Prostate gland (tissue), 2 donors: ENCODE measurements at regions not wholly inside any gene's neighbourhood (a gene's known extent, or its start where the extent isn't known, plus 50 kb on each side); places are given as distances from the start of the nearest gene placed in this dataset.

ENCODE experiments used
- POLR2A ChIP-seq: fragments of 450-650 bp; IDR thresholded peaks from one replicate; pipeline ENCODE4 v1.6.1; 2016; ENCODE audit warnings: antibody characterized with exemption, mild to moderate bottlenecking
- TF ChIP-seq, protein P1 (sequence below), 4 experiments: fragments of 200-600 bp in 2 of 4; fragments of 450-650 bp in 2 of 4; sonication (generic) in 2 of 4; IDR thresholded peaks; 1 replicate in 3 of 4; 2 replicates in 1 of 4; pipeline ENCODE4 v1.5.1; 2016 to 2019; ENCODE audit warnings: antibody characterized with exemption in 4 of 4, mild to moderate bottlenecking in 2 of 4, moderate library complexity in 2 of 4

DNA sequence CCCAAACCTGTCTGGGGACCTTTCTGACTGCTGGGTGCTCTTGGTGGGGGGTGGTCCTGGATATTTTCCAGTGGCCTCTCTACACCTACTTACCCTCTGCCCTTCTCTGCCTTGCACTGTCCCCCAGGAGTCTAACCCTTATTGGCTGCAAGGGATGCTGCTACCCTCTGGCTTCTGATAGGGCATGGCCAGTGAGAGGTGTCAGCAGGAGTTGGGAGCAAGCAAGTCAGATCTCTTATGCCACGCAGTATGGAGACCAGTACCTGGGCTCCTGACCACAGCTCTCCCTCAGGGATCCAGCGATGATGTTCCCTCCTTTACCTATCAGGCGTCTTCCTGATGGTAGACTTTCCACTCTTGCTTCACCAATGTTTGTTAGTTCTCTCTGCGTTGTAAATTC is 373.7 kb downstream of the SOCS6 start:
- TF ChIP-seq, protein P1, sequence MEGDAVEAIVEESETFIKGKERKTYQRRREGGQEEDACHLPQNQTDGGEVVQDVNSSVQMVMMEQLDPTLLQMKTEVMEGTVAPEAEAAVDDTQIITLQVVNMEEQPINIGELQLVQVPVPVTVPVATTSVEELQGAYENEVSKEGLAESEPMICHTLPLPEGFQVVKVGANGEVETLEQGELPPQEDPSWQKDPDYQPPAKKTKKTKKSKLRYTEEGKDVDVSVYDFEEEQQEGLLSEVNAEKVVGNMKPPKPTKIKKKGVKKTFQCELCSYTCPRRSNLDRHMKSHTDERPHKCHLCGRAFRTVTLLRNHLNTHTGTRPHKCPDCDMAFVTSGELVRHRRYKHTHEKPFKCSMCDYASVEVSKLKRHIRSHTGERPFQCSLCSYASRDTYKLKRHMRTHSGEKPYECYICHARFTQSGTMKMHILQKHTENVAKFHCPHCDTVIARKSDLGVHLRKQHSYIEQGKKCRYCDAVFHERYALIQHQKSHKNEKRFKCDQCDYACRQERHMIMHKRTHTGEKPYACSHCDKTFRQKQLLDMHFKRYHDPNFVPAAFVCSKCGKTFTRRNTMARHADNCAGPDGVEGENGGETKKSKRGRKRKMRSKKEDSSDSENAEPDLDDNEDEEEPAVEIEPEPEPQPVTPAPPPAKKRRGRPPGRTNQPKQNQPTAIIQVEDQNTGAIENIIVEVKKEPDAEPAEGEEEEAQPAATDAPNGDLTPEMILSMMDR (IDR thresholded peaks at IDR 0.05): no peak
- TF ChIP-seq POLR2A: no peak
